Mucosa of stomach (tissue), 1 donor: ENCODE measurements at regions not wholly inside any gene's neighbourhood (a gene's known extent, or its start where the extent isn't known, plus 50 kb on each side); places are given as distances from the start of the nearest gene placed in this dataset.
"Not testable (repeated sequence)": the region's sequence is repeated elsewhere in the genome, so short reads cannot be mapped to it uniquely, and the experiment has no call there.

ENCODE experiments used
- H3K27me3 ChIP-seq: one replicate; pipeline ENCODE4 v1.7.0; 2013; ENCODE audit warnings: mild to moderate bottlenecking, low read length; ENCODE audit not compliant: control insufficient read depth, insufficient read depth
- H3K36me3 ChIP-seq: one replicate; pipeline ENCODE4 v1.7.0; 2013; ENCODE audit warnings: low read length; ENCODE audit not compliant: control insufficient read depth, insufficient read depth
- H3K4me1 ChIP-seq: one replicate; pipeline ENCODE4 v1.7.0; 2013; ENCODE audit warnings: mild to moderate bottlenecking, low read length; ENCODE audit not compliant: control insufficient read depth, insufficient read depth
- H3K4me3 ChIP-seq: one replicate; pipeline ENCODE4 v1.7.0; 2013; ENCODE audit warnings: low read length
- H3K9ac ChIP-seq: one replicate; pipeline ENCODE4 v1.7.0; 2013; ENCODE audit warnings: mild to moderate bottlenecking, low read length, moderate library complexity
- H3K9me3 ChIP-seq: one replicate; pipeline ENCODE4 v1.7.0; 2013; ENCODE audit warnings: mild to moderate bottlenecking, low read length, moderate library complexity; ENCODE audit not compliant: control insufficient read depth
- donor health status: Pancreatic carcinoma.

DNA sequence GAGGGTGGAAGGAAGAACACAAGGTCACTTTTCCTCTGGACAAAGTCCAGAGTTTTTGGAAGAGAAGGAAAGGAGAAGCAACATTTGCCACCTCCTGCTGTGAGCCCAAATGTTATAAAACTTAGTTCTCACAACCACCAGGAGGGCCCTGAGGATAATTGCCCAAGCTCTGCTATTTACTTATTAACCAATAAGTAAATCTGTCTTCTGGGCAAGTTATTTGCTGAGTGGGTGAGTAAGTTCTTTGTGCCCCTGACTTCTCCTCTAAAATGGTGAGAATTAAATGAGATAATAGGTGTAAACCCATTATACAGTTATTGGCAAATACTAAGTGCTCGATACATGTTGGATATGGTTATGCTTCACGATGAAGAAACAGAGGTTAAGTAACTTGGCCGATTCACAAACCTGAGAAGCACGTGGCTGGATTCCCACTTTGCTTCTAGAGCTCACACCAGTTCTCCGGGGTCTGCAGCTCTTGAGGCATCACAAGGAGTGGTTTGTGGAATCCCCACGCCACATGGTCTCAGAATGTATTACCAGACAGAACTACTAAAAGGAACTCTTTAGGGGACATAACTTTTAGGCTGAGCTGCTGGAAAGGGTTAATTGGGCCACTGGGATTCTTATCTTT is 164.1 kb downstream of the MYCN start:
- H3K27me3 ChIP-seq = no peaks in the 10 kb centered on the region
- H3K4me1 ChIP-seq = peaks cover 24% of the 10 kb centered on the region
- no peak overlapping the region for H3K9ac ChIP-seq
- no peak overlapping the region for H3K4me3 ChIP-seq
- no peaks in the 10 kb centered on the region for H3K9me3 ChIP-seq
- no peaks in the 10 kb centered on the region for H3K36me3 ChIP-seq

DNA sequence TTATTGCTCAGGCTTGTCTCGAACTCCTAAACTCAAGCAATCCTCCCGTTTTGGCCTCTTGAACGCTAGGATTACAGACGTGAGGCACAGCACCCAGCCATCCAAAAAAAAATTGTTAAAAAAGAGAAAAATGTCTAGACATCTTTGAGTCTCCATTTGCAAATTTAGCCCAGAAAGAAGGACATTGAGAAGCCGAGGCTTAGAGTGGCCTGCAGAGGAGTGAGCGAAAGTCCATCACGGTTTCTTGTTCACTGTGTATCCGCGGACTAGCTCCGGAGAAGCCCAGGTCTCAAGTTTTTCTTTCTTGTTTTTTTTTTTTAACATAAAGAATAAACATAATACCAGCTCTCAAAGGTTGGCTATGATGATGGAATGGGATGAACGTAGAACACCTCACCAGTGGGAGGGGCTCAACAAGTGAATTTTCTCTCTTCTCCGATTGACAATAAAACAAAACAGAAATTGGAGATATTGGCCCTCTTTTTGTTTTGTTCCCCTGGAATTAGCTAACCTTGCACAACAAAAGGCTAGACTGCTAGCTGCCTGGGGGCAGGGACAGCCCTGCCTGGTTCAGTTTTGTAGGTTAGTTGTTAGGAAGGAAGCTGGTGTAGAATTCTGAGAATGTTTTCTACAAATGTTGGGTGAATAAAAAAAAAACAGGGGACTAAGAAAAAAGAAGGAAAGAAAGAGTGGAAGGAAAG is 163.4 kb downstream of the MYCN start:
- H3K4me1 ChIP-seq = peaks cover 24% of the 10 kb centered on the region
- H3K27me3 ChIP-seq = no peaks in the 10 kb centered on the region
- no peak overlapping the region for H3K9ac ChIP-seq
- H3K4me3 ChIP-seq = no peak overlapping the region
- no peaks in the 10 kb centered on the region for H3K9me3 ChIP-seq
- no peaks in the 10 kb centered on the region for H3K36me3 ChIP-seq

DNA sequence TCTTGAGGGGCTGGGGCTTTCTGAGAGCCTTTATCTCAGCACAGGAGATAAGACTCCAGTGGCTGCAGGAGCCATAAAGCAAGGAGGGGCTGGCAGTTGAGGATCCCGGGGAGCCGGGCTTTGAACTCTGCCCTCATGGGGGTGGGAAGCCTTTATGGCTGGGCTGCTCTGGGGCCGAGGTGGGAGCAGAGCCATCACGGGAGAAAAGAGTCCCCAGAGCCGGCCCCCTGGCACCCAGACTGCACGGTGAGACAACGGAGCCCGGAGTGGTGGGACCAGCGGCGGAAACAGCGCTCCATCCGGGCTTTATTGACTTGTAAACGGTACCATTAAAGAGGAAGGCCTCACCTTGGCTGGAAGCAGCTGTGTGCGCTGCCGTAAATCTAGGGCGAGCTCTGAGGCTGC is 162.6 kb downstream of the MYCN start:
- Histone ChIP-seq H3K4me1 (peaks cover 24% of the 10 kb centered on the region), H3K9me3 (no peaks in the 10 kb centered on the region), H3K36me3 (no peaks in the 10 kb centered on the region), H3K4me3 (no peak overlapping the region), H3K27me3 (no peaks in the 10 kb centered on the region), H3K9ac (no peak overlapping the region)

DNA sequence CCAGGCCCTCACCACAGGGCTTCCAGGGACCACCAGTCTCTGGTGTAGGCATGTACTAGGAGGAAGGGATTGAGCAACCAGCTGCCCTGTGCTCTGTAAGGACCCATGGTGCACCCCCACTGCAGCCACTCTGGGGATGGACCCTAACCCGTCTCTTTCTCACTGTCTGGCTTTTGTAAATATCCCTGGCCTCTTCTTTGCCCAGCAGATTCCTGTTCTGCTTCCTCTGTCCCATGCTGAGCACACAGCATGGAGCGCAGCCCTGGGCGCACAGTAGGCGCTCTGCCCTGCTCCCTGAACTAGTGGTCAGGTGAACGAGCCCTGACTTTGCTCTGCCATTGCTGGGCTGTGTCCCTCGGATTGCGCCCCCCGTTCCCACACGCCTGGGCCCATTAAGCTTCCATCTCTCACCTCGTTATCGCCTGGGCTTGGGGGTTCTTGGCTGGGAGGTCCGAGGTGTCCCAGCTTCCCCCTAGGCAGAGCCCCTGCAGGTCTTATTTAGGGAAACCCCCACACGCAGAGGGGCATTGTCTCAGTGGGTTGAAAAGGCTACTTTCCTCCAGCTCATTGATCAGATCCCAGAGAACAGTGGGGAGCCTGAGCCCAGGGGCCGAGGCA is 162.1 kb downstream of the MYCN start:
- Histone ChIP-seq H3K36me3 (no peaks in the 10 kb centered on the region), H3K9ac (no peak overlapping the region), H3K4me1 (peaks cover 24% of the 10 kb centered on the region), H3K27me3 (no peaks in the 10 kb centered on the region), H3K9me3 (no peaks in the 10 kb centered on the region), H3K4me3 (no peak overlapping the region)

DNA sequence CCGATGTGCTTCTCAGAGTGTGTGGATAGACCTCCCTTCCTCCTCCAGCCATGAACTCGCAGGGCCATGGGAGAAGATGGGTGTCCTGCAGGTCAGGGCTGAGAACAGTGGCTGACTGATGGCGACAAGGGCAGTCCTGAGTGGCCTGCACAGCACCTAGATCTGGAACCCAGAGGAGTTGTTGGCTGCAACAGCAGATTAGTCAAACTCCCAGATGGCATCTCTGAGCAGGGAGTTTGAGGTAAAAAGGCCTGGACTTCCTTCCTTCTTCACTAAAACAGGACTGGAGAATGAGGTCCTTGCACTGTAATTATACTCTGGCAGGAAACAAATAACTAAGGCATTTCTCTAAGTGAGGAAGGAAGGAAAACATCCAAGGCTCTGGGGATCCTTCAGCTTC is 160.8 kb downstream of the MYCN start:
- Histone ChIP-seq H3K36me3 (no peaks in the 10 kb centered on the region), H3K9me3 (no peaks in the 10 kb centered on the region), H3K27me3 (no peaks in the 10 kb centered on the region), H3K4me1 (peaks cover 24% of the 10 kb centered on the region), H3K4me3 (no peak overlapping the region), H3K9ac (no peak overlapping the region)

DNA sequence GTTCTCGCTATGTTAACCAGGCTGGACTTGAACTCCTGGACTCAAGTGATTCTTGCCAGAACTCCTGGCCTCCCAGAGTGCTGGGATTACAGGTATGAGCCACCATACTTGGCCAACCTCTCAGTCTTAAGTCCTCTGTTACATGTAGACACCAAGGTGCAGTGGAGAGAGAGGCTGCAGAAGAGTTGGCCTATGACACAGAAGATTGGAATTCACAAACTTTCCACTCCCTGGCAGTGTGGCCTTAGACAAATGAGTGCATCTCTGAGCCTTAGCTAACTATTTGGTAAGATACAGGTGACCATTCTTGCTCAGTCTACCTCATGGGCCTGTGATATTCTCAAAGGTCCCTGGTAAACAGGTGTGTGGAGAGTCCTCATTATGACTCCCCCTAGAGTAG is 159.7 kb downstream of the MYCN start:
- Histone ChIP-seq H3K36me3 (no peaks in the 10 kb centered on the region), H3K27me3 (no peaks in the 10 kb centered on the region), H3K9ac (no peak overlapping the region), H3K4me3 (no peak overlapping the region), H3K9me3 (no peaks in the 10 kb centered on the region), H3K4me1 (peaks cover 14% of the 10 kb centered on the region)

DNA sequence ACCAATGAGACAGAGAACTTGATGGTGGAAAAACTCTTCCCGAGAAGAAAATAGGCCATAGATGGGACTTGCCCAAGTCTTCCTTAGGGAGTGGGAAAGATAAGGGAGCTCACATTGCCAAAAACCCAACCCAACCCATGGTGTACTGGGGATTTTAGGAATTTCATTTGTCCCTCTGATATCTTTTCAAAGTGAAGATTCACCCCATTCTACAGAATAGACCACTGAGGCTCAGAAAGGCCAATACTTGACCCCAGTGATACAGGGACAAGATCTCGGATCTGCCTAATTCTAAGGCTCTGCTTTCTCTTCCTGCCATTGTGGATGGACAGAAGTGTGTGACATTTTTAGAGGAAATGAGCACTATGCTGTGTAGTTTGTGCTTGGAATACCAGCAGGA is 159.0 kb downstream of the MYCN start:
- H3K36me3 ChIP-seq = no peaks in the 10 kb centered on the region

DNA sequence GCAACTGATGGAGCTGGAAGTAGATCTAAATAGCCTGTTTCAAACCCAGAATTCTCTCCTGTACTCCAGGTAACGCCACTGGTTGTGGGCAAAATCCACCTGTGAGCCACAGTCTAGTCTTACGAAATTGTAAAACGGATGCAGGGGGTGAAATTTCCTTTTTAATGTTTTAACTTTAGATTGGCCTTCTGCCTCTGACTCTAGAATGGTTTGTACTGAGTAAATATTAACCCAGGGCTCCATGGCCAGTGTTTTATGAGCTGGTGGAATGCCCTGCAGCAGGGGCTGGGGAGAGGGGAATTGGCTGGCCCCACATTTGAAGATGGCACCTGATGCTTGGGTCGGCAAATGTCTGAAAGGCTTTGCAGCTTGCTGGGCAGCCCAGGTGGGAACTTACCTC is 156.6 kb downstream of the MYCN start:
- Histone ChIP-seq H3K36me3 (no peaks in the 10 kb centered on the region), H3K4me1 (peaks cover 11% of the 10 kb centered on the region), H3K27me3 (no peaks in the 10 kb centered on the region), H3K9ac (no peak overlapping the region), H3K9me3 (no peaks in the 10 kb centered on the region), H3K4me3 (no peak overlapping the region)

More for the DNA sequence above, 159.0 kb downstream of the MYCN start:
- H3K27me3 ChIP-seq = no peaks in the 10 kb centered on the region
- no peak overlapping the region for H3K9ac ChIP-seq
- no peak overlapping the region for H3K4me3 ChIP-seq
- H3K4me1 ChIP-seq = peaks cover 9% of the 10 kb centered on the region
- H3K9me3 ChIP-seq = no peaks in the 10 kb centered on the region

DNA sequence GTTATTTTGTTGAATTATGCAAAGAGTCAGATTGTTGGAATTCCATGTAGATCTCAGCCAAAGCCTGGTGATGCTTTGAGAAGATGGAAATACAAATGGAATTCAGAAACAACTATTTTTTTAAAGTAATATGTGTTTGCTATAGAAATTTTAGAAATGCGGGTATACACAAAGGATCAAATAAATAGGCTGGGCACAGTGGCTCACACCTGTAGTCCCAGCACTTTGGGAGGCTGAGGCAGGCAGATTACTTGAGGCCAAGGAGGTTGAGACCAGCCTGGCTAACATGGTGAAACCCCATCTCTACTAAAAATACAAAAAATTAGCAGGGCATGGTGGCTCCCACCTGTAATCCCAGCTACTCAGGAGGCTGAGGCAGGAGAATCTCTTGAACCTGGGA is 155.1 kb downstream of the MYCN start:
- not testable (repeated sequence) for H3K9me3 ChIP-seq, H3K27me3 ChIP-seq
- peaks cover 11% of the 10 kb centered on the region for H3K4me1 ChIP-seq

DNA sequence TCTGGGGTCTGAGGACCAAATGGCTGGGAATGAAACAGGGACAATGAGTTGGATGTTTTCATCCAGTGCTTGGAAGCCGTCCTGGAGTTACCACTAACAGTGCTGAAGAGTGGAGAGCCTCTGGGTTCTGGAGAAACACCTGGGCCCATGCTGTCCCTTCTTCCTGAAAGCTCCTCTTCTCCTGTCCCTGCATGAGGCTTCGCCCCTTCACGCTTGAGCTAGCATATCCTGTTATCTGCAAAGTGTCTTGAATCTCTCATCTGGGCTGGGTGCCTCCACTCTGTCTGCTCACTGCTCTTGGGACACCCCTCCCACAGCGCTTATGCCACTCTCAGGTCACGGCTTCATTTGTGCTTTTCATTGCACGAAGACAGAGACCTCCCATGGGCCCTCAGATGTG is 154.5 kb downstream of the MYCN start:
- no peak overlapping the region for H3K4me3 ChIP-seq
- H3K36me3 ChIP-seq = no peaks in the 10 kb centered on the region
- H3K27me3 ChIP-seq = no peaks in the 10 kb centered on the region
- H3K9me3 ChIP-seq = no peaks in the 10 kb centered on the region
- H3K9ac ChIP-seq = no peak overlapping the region
- H3K4me1 ChIP-seq = peaks cover 11% of the 10 kb centered on the region

More for the DNA sequence above, 155.1 kb downstream of the MYCN start:
- not testable (repeated sequence) for H3K36me3 ChIP-seq, H3K9ac ChIP-seq, H3K4me3 ChIP-seq

DNA sequence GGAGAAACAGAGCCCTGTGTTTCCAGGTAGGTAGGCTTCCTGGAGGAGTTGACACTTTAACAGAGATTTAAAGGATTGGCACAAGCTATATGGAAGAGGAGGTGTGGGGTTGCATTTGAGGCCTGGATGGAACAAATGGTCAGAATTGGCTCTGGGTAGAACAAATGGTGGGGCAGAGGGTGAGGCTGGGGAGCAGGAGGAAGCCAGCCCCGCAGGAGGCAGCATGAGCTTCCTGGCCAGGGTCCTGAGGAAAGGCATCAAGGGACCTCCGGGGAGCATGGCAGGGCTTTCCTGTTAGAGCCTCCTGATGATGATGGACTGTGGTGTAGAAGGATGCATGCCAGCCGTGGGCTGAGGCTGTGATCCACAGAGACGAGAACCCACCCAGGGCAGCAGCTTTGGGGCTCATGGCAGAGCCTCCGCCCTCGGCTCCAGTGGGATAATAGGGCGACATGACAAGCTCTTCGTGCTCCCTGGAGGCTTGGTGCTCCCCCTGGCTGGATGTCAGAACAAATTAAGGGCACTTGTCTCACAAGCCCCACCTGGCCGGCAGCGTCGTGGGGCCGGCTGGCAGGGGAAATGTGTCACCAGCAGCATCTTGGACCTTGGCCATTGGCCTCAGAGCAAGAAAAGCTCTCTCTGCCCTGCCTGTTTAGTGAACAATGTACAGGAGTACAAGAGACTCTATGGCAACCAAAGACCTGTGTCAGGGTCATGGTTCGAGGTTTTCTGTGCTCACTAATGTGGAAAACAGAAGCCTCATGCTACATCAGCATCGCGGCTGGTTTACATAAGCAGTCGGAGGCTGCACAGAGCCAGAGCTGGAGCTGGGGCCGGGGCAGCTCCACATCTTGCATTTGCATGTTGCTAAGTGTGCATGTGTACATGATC is 153.5 kb downstream of the MYCN start:
- H3K9ac ChIP-seq = no peak overlapping the region
- H3K4me3 ChIP-seq = no peak overlapping the region
- no peaks in the 10 kb centered on the region for H3K9me3 ChIP-seq
- peaks cover 11% of the 10 kb centered on the region for H3K4me1 ChIP-seq
- H3K36me3 ChIP-seq = no peaks in the 10 kb centered on the region
- H3K27me3 ChIP-seq = no peaks in the 10 kb centered on the region
